ENCODE measurements at regions not wholly inside any gene's neighbourhood (a gene's known extent, or its start where the extent isn't known, plus 50 kb on each side); places are given as distances from the start of the nearest gene placed in this dataset.

- TF ChIP-seq EGR1 (IDR thresholded peaks at IDR 0.05), result no peak
- no peak for TF ChIP-seq USF1 (IDR thresholded peaks at IDR 0.05)
- TF ChIP-seq NFIC (IDR thresholded peaks at IDR 0.05), result no peak
- no peak for TF ChIP-seq RAD21 (IDR thresholded peaks at IDR 0.05; ENCODE audit: low read depth)
- TF ChIP-seq YY1 (IDR thresholded peaks at IDR 0.05; ENCODE audit: low read depth), result no peak
- no peak for TF ChIP-seq EP300 (IDR thresholded peaks at IDR 0.05; ENCODE audit: borderline replicate concordance)
These were observed 242.7 kb downstream of the BCL11B start for GRCh38 chr14:99029145-99029915.

DNA sequence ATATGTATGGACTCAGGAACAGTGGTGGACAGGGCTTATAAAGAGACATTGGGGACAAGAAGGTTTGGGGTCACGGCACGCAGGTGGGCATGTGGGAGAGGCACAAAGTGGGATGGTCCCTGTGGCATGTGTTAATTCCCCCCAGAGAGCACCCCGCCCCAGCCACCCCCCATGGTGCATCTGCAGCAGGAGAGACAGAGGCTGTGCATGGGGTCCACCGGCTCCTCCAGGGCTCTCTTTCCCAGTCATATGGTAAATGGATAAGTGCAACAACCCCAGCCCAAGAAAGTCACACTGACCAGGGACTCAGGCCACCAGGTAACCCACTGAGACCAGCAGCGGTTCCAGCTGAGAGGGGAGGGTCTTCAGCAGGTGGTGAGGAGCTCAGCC lies 242.1 kb downstream of the BCL11B start:
- no peak for TF ChIP-seq TEAD4 (IDR thresholded peaks at IDR 0.05)
- no peak for TF ChIP-seq TCF12 (IDR thresholded peaks at IDR 0.05; ENCODE audit: low read depth)
- TF ChIP-seq ZBTB7A (IDR thresholded peaks at IDR 0.05; ENCODE audit: low read depth), result no peak
- TF ChIP-seq FOXM1 (IDR thresholded peaks at IDR 0.05; ENCODE audit: borderline replicate concordance, low read depth), result no peak
- no peak for TF ChIP-seq RAD21 (IDR thresholded peaks at IDR 0.05; ENCODE audit: low read depth)
- TF ChIP-seq EP300 (IDR thresholded peaks at IDR 0.05; ENCODE audit: borderline replicate concordance), result no peak
- TF ChIP-seq MAX (IDR thresholded peaks at IDR 0.05), result no peak
- TF ChIP-seq EGR1 (IDR thresholded peaks at IDR 0.05), result no peak
- TF ChIP-seq YY1 (IDR thresholded peaks at IDR 0.05; ENCODE audit: low read depth), result no peak
- no peak for TF ChIP-seq CREB1 (IDR thresholded peaks at IDR 0.05; ENCODE audit: low read depth)
- no peak for TF ChIP-seq CEBPB (IDR thresholded peaks at IDR 0.05)
- no peak for TF ChIP-seq USF1 (IDR thresholded peaks at IDR 0.05)
- no peak for TF ChIP-seq TAF1 (IDR thresholded peaks at IDR 0.05; ENCODE audit: low read depth)
- TF ChIP-seq, protein P1, sequence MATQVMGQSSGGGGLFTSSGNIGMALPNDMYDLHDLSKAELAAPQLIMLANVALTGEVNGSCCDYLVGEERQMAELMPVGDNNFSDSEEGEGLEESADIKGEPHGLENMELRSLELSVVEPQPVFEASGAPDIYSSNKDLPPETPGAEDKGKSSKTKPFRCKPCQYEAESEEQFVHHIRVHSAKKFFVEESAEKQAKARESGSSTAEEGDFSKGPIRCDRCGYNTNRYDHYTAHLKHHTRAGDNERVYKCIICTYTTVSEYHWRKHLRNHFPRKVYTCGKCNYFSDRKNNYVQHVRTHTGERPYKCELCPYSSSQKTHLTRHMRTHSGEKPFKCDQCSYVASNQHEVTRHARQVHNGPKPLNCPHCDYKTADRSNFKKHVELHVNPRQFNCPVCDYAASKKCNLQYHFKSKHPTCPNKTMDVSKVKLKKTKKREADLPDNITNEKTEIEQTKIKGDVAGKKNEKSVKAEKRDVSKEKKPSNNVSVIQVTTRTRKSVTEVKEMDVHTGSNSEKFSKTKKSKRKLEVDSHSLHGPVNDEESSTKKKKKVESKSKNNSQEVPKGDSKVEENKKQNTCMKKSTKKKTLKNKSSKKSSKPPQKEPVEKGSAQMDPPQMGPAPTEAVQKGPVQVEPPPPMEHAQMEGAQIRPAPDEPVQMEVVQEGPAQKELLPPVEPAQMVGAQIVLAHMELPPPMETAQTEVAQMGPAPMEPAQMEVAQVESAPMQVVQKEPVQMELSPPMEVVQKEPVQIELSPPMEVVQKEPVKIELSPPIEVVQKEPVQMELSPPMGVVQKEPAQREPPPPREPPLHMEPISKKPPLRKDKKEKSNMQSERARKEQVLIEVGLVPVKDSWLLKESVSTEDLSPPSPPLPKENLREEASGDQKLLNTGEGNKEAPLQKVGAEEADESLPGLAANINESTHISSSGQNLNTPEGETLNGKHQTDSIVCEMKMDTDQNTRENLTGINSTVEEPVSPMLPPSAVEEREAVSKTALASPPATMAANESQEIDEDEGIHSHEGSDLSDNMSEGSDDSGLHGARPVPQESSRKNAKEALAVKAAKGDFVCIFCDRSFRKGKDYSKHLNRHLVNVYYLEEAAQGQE (IDR thresholded peaks at IDR 0.05; ENCODE audit: low read depth), result no peak
- TF ChIP-seq NFIC (IDR thresholded peaks at IDR 0.05), result no peak

GRCh38 chr14:99030454-99030853 lies 241.5 kb downstream of the BCL11B start:
- no peak for TF ChIP-seq TAF1 (IDR thresholded peaks at IDR 0.05; ENCODE audit: low read depth)
- TF ChIP-seq EGR1 (IDR thresholded peaks at IDR 0.05), result no peak
- no peak for TF ChIP-seq USF1 (IDR thresholded peaks at IDR 0.05)
- TF ChIP-seq CREB1 (IDR thresholded peaks at IDR 0.05; ENCODE audit: low read depth), result no peak
- TF ChIP-seq CEBPB (IDR thresholded peaks at IDR 0.05), result no peak
- no peak for TF ChIP-seq YY1 (IDR thresholded peaks at IDR 0.05; ENCODE audit: low read depth)
- TF ChIP-seq MAX (IDR thresholded peaks at IDR 0.05), result no peak
- no peak for TF ChIP-seq NFIC (IDR thresholded peaks at IDR 0.05)
- TF ChIP-seq TCF12 (IDR thresholded peaks at IDR 0.05; ENCODE audit: low read depth), result no peak
- TF ChIP-seq, protein P1 (IDR thresholded peaks at IDR 0.05; ENCODE audit: low read depth), result no peak
- TF ChIP-seq ZBTB7A (IDR thresholded peaks at IDR 0.05; ENCODE audit: low read depth), result no peak
- TF ChIP-seq FOXM1 (IDR thresholded peaks at IDR 0.05; ENCODE audit: borderline replicate concordance, low read depth), result no peak
- TF ChIP-seq TEAD4 (IDR thresholded peaks at IDR 0.05), result no peak
- no peak for TF ChIP-seq RAD21 (IDR thresholded peaks at IDR 0.05; ENCODE audit: low read depth)
- TF ChIP-seq EP300 (IDR thresholded peaks at IDR 0.05; ENCODE audit: borderline replicate concordance), result no peak

DNA sequence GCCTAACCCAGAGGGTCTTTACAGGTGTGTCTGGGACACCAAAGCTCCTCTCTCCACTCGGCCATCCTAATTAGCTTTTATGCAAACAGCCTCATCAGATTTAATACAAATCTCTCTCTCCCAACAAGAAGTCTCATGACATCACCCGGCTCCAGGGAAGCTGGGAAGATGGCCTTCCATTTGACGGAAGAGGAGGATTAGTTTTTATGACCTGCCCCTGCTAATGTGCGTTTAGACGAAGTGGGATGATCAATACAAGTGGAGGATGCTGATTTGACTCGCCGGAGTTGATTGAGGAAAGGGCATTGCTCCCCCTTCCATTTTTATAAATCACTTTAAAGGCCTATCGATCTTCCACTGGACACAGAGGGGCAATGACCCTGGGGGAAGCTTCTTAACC lies 239.2 kb downstream of the BCL11B start:
- no peak for TF ChIP-seq CEBPB (IDR thresholded peaks at IDR 0.05)
- TF ChIP-seq, protein P1 (IDR thresholded peaks at IDR 0.05; ENCODE audit: low read depth), result no peak
- TF ChIP-seq YY1 (IDR thresholded peaks at IDR 0.05; ENCODE audit: low read depth), result no peak
- no peak for TF ChIP-seq TCF12 (IDR thresholded peaks at IDR 0.05; ENCODE audit: low read depth)
- TF ChIP-seq EGR1 (IDR thresholded peaks at IDR 0.05), result no peak
- no peak for TF ChIP-seq FOXM1 (IDR thresholded peaks at IDR 0.05; ENCODE audit: borderline replicate concordance, low read depth)
- TF ChIP-seq EP300 (IDR thresholded peaks at IDR 0.05; ENCODE audit: borderline replicate concordance), result no peak
- TF ChIP-seq RAD21 (IDR thresholded peaks at IDR 0.05; ENCODE audit: low read depth), result no peak
- TF ChIP-seq MAX (IDR thresholded peaks at IDR 0.05), result no peak
- no peak for TF ChIP-seq NFIC (IDR thresholded peaks at IDR 0.05)
- TF ChIP-seq CREB1 (IDR thresholded peaks at IDR 0.05; ENCODE audit: low read depth), result no peak
- TF ChIP-seq ZBTB7A (IDR thresholded peaks at IDR 0.05; ENCODE audit: low read depth), result no peak
- no peak for TF ChIP-seq TAF1 (IDR thresholded peaks at IDR 0.05; ENCODE audit: low read depth)
- TF ChIP-seq TEAD4 (IDR thresholded peaks at IDR 0.05), result no peak
- TF ChIP-seq USF1 (IDR thresholded peaks at IDR 0.05), result no peak
